Tibial artery (tissue), 4 donors: ENCODE measurements at regions not wholly inside any gene's neighbourhood (a gene's known extent, or its start where the extent isn't known, plus 50 kb on each side); places are given as distances from the start of the nearest gene placed in this dataset.

ENCODE experiments used
- DNase-seq, 2 donors: peaks; one replicate each; pipeline ENCODE4 v3.0.0-alpha.2; 2019
- H3K27ac ChIP-seq, 2 donors: fragments of 200-600 bp; sonication (generic) in 1 of 2; 1 replicate in 1 of 2; 2 replicates in 1 of 2; pipeline ENCODE4 v1.5.1; 2018 to 2019; ENCODE audit warnings: mild to moderate bottlenecking in 1 of 2
- H3K27me3 ChIP-seq, 2 donors: fragments of 200-600 bp; sonication (generic) in 1 of 2; one replicate each; pipeline versions ENCODE4 v1.5.1 to v1.6.0; 2016 to 2019
- H3K36me3 ChIP-seq, 3 donors: fragments of 200-600 bp; sonication (generic) in 2 of 3; one replicate each; pipeline ENCODE4 v1.5.1; 2016 to 2019; ENCODE audit warnings: mild to moderate bottlenecking in 2 of 3
- H3K4me1 ChIP-seq, 4 donors: fragments of 200-600 bp; sonication (generic) in 2 of 4; 1 replicate in 3 of 4; 2 replicates in 1 of 4; pipeline ENCODE4 v1.5.1; 2016 to 2019
- H3K4me3 ChIP-seq, 2 donors: fragments of 200-600 bp; sonication (generic) in 1 of 2; 1 replicate in 1 of 2; 2 replicates in 1 of 2; pipeline ENCODE4 v1.5.1; 2018 to 2019; ENCODE audit warnings: mild to moderate bottlenecking in 2 of 2
- H3K9me3 ChIP-seq, 3 donors: fragments of 200-600 bp; sonication (generic) in 1 of 3; one replicate each; pipeline ENCODE4 v1.5.1; 2016 to 2019
- intact Hi-C: fragments of 100-400 bp; cut with DNase I; formaldehyde crosslinking; loops from one replicate; pipeline ENCODE4 v1.15.0; 2023; ENCODE audit warnings: low total_unique reads
- TF ChIP-seq, protein P1 (sequence below), 2 experiments: fragments of 200-600 bp in 1 of 2; fragments of 450-650 bp in 1 of 2; IDR thresholded peaks; one replicate each; pipeline ENCODE4 v1.5.1; 2017 to 2019; ENCODE audit warnings: antibody characterized with exemption in 2 of 2, mild to moderate bottlenecking in 1 of 2, moderate library complexity in 1 of 2

GRCh38 chr5:145678255-145678654 is 156.9 kb downstream of the PRELID2 start:
- Histone ChIP-seq H3K9me3 (no peaks in the 10 kb centered on the region), H3K4me1 (peaks cover 0 to 24% (median 3%) of the 10 kb centered on the region in 4 donors), H3K4me3 (no peak overlapping the region), H3K36me3 (no peaks in the 10 kb centered on the region), H3K27ac (no peak overlapping the region), H3K27me3 (no peaks in the 10 kb centered on the region)
- intact Hi-C loops, result no loop called here
- TF ChIP-seq, protein P1, sequence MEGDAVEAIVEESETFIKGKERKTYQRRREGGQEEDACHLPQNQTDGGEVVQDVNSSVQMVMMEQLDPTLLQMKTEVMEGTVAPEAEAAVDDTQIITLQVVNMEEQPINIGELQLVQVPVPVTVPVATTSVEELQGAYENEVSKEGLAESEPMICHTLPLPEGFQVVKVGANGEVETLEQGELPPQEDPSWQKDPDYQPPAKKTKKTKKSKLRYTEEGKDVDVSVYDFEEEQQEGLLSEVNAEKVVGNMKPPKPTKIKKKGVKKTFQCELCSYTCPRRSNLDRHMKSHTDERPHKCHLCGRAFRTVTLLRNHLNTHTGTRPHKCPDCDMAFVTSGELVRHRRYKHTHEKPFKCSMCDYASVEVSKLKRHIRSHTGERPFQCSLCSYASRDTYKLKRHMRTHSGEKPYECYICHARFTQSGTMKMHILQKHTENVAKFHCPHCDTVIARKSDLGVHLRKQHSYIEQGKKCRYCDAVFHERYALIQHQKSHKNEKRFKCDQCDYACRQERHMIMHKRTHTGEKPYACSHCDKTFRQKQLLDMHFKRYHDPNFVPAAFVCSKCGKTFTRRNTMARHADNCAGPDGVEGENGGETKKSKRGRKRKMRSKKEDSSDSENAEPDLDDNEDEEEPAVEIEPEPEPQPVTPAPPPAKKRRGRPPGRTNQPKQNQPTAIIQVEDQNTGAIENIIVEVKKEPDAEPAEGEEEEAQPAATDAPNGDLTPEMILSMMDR (IDR thresholded peaks at IDR 0.05), result no peak
- no peak for DNase-seq

DNA sequence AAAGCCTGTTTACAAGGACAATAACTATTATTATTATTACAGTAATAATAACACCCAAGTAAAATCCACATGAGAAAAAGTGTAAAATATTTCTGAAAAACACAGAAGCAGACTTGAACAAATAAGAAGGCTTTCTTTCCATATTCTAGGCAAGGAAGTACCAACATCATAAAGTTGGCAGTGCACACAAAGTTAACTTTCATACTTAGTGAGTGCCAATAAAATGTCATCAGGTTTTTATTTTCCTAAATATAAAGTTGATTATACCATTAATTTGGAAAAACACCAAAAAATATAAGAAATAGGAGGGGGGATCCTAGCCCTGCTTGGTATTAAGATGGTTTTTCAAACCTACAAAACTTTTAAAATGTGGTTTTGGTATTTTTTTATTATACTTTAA is 161.4 kb downstream of the PRELID2 start:
- intact Hi-C loops, result no loop called here
- Histone ChIP-seq H3K36me3 (no peaks in the 10 kb centered on the region), H3K9me3 (no peaks in the 10 kb centered on the region), H3K4me1 (no peaks in the 10 kb centered on the region), H3K27me3 (no peaks in the 10 kb centered on the region), H3K4me3 (no peak overlapping the region), H3K27ac (no peak overlapping the region)
- TF ChIP-seq, protein P1 (IDR thresholded peaks at IDR 0.05), result no peak
- no peak for DNase-seq

DNA sequence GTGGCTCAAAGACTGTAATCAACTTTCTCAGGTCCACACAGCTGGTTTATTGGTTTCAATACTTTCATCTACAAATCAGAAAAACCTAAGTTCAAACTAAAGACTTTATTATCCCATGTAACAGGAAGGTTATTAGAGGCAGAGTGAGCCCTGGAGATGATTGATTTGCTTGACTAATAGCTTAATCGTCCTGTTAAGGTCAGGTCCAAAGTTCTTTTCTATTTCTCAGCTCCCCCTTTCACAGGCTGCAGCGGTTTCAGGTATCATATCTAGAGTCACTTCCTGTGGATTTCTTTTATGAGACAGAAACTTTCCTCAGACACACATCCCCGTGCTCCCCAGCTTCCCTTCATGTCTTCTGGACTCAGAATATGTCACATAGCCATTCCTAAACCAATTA is 166.4 kb downstream of the PRELID2 start:
- H3K27ac ChIP-seq, result no peak overlapping the region
- H3K4me3 ChIP-seq, result no peak overlapping the region
- no peaks in the 10 kb centered on the region for H3K27me3 ChIP-seq
- intact Hi-C loops, result no loop called here
- TF ChIP-seq, protein P1 (IDR thresholded peaks at IDR 0.05), result no peak
- no peaks in the 10 kb centered on the region for H3K9me3 ChIP-seq
- no peaks in the 10 kb centered on the region for H3K4me1 ChIP-seq
- no peak for DNase-seq
- H3K36me3 ChIP-seq, result no peaks in the 10 kb centered on the region

DNA sequence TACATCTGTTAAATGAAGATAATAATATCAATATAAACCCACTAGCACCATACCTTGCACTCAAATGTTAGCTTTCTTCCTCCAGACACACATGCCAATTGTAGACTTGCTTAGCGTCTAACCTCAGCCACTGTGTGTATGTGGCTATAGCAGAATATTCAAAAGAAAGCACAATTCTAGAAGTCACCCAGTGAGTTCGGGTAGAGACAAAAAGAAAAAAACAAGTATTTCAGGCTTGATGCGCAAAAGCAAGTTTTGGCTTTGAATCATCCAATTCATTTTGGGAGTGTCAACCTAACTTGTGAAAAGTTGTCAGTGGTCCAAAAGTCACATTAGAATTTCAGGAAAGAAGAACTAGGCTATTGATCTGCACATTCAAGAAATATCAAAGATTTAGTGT is 167.4 kb downstream of the PRELID2 start:
- DNase-seq, result no peak

DNA sequence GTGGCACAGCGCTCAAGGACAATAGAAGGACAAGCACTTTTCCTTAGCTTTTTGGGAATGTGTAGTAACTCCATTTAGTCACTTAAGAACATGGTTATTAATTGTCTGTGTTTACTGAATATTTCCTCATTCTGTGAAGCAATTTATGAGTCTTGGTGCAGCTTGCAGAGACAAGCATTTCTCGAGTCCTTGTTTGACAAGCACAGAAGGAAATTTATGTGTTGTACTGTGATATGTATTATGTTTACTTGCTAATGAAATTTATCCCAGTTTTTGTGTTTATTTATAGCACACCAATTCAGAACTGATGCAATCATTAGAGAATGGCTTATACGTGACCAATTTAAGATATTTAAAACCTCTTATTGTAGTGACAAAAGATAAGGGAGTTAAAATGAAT is 168.6 kb downstream of the PRELID2 start:
- no peaks in the 10 kb centered on the region for H3K36me3 ChIP-seq
- intact Hi-C loops, result no loop called here
- TF ChIP-seq, protein P1 (IDR thresholded peaks at IDR 0.05), result no peak
- no peak for DNase-seq
- no peaks in the 10 kb centered on the region for H3K9me3 ChIP-seq
- H3K4me1 ChIP-seq, result no peaks in the 10 kb centered on the region
- no peak overlapping the region for H3K27ac ChIP-seq
- no peak overlapping the region for H3K4me3 ChIP-seq
- H3K27me3 ChIP-seq, result no peaks in the 10 kb centered on the region

More for the DNA sequence above, 167.4 kb downstream of the PRELID2 start:
- Histone ChIP-seq H3K4me1 (no peaks in the 10 kb centered on the region), H3K9me3 (no peaks in the 10 kb centered on the region), H3K27ac (no peak overlapping the region), H3K27me3 (no peaks in the 10 kb centered on the region), H3K4me3 (no peak overlapping the region), H3K36me3 (no peaks in the 10 kb centered on the region)
- TF ChIP-seq, protein P1 (IDR thresholded peaks at IDR 0.05), result no peak
- intact Hi-C loops, result no loop called here
